SU-DHL-6 (cell line): ENCODE measurements at regions not wholly inside any gene's neighbourhood (a gene's known extent, or its start where the extent isn't known, plus 50 kb on each side); places are given as distances from the start of the nearest gene placed in this dataset.

ENCODE experiments used
- EZH2phosphoT487 ChIP-seq: fragments of 200-600 bp; sonication (generic), shearing (Covaris generic); conservative IDR thresholded peaks from 2 replicates; pipeline ENCODE4 v1.6.1; 2018; ENCODE audit warnings: mild to moderate bottlenecking, antibody characterized with exemption, low read length, moderate library complexity, mixed read lengths
- TF ChIP-seq, protein P1 (sequence below): fragments of 200-600 bp; sonication (generic); IDR thresholded peaks from one replicate; pipeline ENCODE4 v1.5.1; 2017; ENCODE audit warnings: antibody characterized with exemption, mild to moderate bottlenecking, low read length, moderate library complexity; ENCODE audit not compliant: insufficient read depth, poor library complexity, severe bottlenecking

DNA sequence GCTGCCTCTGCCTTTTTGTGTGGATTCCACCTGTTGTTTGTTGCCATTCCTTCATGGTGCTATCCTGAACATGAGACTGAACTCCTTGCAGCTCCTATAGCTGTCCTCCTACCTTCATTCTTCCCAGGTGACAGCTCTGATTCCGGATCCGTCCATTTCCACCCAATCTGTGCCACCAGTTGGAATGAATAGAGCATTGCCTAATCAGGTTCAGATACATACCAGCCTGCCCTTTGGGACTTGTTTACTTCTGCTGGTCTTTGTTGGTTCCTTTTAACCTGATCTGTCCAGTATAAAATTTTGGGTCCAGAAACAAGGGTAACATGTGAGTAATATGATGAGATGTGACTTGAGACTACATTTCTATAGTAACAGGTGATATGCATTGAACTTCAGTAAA, 136.3 kb upstream of the IGF1 start:
- TF ChIP-seq, protein P1, sequence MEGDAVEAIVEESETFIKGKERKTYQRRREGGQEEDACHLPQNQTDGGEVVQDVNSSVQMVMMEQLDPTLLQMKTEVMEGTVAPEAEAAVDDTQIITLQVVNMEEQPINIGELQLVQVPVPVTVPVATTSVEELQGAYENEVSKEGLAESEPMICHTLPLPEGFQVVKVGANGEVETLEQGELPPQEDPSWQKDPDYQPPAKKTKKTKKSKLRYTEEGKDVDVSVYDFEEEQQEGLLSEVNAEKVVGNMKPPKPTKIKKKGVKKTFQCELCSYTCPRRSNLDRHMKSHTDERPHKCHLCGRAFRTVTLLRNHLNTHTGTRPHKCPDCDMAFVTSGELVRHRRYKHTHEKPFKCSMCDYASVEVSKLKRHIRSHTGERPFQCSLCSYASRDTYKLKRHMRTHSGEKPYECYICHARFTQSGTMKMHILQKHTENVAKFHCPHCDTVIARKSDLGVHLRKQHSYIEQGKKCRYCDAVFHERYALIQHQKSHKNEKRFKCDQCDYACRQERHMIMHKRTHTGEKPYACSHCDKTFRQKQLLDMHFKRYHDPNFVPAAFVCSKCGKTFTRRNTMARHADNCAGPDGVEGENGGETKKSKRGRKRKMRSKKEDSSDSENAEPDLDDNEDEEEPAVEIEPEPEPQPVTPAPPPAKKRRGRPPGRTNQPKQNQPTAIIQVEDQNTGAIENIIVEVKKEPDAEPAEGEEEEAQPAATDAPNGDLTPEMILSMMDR, result no peak
- no peak for TF ChIP-seq EZH2phosphoT487
